Prostate gland (tissue), 2 donors: ENCODE measurements at regions not wholly inside any gene's neighbourhood (a gene's known extent, or its start where the extent isn't known, plus 50 kb on each side); places are given as distances from the start of the nearest gene placed in this dataset.
A peak's percentile ranks its signal among the peaks of the same experiment; 100 is the strongest.

Experiments
- CTCF ChIP-seq, 4 experiments: fragments of 200-600 bp in 2 of 4; fragments of 450-650 bp in 2 of 4; sonication (generic) in 2 of 4; IDR thresholded peaks; 1 replicate in 3 of 4; 2 replicates in 1 of 4; pipeline ENCODE4 v1.5.1; 2016 to 2019; ENCODE audit warnings: antibody characterized with exemption in 4 of 4, mild to moderate bottlenecking in 2 of 4, moderate library complexity in 2 of 4
- POLR2AphosphoS5 ChIP-seq: sonication (generic); formaldehyde crosslinking; IDR thresholded peaks from one replicate; pipeline ENCODE4 v1.6.1; 2017; ENCODE audit warnings: antibody characterized with exemption

- TF ChIP-seq POLR2AphosphoS5 (no peak), CTCF (IDR thresholded peaks at IDR 0.05) (peak in 1 of 4 experiments; percentile 8)
Measured at GRCh38 chr10:108911814-108912541, 1011.3 kb downstream of the XPNPEP1 start.
